ENCODE measurements at regions not wholly inside any gene's neighbourhood (a gene's known extent, or its start where the extent isn't known, plus 50 kb on each side); places are given as distances from the start of the nearest gene placed in this dataset.
"Not testable (repeated sequence)": the region's sequence is repeated elsewhere in the genome, so short reads cannot be mapped to it uniquely, and the experiment has no call there.

DNA sequence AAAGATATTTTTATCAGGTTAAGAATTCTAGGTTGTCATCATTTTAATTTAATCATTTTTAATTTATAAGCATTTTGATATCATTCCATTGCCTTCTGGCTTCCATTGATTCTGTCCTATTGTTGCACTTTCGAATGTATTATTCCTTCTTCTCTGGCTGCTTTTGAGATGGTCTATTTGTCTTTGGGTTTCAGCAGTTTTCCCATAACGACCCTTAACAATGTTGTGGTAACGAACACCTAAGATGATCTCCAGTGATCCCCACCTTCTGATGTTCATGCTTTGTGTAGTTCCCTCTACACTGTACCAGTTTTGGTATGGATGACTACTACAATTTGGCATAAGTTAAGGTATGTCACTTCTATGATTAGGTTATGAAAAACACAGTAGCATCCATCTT is 59.9 kb downstream of the MINAR1 start:
- DNase-seq (ENCODE audit: low read depth in 2 of 2): no peak

DNA sequence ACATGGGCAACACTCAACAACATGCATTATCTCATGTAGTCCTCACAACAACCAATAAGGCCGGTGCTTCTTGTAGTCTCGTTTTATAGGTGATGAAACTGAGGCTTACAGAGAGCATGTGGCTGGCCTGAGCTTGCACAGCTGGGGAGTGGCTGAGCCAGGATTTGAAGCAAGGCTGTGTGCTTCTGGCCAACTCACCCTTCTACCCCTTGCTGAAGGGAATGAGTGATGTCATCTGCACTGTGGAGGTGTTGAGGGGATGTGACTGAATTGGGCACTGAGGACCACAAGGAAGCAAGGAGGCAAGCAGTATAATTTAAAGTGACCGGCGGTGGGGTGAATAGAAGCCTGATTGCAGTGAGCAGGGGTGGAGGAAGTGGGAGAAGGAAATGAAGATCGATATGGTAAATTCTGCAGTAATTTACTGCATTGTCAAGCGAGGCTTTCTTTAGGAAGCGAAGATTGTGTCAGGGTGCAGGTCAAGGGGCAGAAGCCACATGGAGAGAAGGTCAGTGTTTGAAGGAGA is 62.3 kb downstream of the MINAR1 start:
- DNase-seq (ENCODE audit: low read depth in 2 of 2): no peak

DNA sequence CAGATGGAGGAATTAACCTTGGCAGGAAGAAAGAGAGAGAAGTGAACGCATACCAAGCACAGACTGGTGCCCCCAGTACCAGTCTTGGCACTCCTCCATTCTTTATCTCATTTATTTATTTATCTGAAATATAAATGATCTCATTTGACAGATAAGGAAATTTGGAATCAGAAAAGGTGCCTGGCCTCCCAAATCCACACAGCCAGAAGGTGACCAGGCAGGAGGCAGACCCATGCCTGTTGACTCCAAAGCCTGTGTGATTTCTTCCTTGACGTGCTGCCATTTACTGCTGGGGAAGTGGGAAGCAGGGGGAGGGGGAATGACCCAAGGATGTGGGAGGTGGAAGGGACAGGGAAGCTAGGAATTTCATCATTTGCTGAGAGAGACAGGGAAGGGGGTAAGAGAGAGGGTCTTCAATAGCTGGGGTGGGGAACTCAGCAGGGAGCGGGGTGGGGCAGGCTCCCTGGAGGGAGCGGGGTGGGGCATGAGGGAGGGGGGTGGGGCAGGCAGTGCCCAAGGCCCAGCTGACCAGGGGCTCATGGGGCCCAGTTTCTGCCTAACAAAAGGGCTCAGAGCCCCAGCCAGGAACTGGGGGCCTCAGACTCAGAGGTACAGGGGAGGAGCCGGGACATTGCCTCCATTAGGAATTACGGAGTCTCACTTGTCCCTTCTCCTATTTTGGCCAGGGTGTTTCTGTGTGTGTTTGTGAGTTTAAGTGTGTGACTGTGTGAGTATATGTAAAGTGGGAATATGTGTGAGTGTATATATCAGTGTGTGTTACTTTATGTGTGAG is 63.0 kb downstream of the MINAR1 start:
- no peak for DNase-seq (ENCODE audit: low read depth in 2 of 2)

DNA sequence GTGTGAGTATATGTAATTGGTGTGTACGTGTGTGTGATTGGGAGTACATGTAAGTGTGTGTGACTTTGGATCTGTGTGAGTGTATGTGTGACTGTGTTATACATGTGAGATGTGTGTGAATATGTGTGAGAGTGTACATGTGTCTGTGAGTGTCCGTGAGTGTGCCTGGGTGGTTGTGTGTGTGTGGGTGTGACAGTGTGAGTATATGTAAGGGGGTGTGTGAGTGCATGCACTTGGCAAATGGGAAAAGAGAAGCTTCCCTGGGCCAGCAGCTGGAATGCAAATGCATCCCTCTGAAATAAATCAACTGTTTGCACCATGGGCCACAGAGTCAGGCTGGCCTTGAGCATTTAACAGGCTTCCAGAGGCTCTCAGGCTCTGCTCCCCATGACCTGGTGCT is 63.6 kb downstream of the MINAR1 start:
- DNase-seq (ENCODE audit: low read depth in 2 of 2): no peak

DNA sequence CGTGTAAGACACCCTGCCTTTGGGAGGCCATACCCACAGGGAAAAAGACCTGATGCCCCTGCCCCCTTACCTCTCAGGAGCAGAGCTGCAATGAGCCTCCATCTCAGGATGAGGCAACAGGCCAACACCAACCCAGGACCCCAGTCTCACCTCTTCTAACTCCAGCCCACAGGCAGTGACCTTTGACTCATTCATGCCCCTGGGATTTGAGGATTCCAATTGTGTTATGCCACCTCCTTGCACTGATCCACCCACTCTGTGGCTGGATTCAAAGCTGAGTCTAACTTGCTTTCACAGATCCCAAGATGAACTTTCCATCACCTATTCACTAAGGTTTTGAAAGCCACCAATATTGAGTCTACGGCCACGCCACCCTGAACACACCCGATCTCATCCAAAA is 64.7 kb downstream of the MINAR1 start:
- DNase-seq (ENCODE audit: low read depth in 2 of 2): no peak

DNA sequence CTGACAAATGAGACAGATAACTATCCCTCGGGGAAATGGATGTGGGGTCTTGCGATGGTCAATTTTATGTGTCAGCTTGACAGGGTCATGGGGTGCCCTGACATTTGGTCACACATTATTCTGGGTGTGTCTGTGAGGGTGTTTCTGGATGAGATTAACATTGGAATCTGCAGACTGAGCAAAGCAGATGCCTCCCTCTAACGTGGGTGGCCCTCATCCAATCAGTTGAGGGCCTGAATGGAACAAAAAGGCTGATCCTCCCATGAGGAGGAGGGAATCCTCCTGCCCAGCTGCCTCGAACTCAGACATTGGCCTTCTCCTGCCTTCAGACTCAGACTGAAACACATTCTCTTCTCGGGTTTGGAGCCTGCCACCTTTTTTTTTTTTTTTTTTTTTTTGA is 69.0 kb downstream of the MINAR1 start:
- no peak for DNase-seq (ENCODE audit: low read depth in 2 of 2)

DNA sequence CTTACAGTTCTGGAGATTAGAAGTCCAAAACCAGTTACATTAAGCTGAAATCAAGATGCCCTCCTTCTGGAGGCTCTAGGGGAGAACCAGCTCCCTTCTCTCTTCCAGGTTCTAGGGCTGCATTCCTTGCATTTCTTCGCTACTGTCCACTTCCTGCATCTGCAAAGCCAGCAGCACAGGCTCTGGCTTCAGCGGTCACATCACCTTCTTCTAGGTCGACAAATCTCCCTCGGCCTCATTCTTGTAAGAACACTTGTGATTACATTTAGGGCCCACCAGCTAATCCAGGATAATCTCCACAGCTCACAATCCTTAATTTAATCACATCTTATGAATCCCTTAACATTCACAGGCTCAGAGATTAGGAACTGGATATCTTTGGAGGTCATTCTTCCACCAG is 73.8 kb downstream of the MINAR1 start:
- DNase-seq (ENCODE audit: low read depth in 2 of 2): no peak

DNA sequence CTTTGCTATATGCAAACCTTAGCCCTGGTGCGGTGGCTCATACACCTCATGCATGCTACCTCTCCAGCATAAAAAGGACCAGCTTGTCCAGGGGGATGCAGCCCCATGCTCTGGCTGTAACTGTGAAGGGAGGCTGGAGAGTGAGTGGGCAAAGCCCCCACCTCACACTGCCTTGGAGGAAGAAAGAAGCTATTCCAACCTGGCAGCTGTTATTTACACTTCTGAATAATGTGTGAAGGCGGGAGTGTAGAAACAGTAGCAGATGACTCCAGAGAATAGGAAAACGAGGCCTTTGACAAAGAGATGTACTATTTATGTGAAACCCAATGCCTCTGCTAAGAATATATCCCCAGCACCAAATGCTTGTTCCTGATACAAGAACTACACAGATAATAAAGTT is 80.7 kb downstream of the MINAR1 start:
- DNase-seq (ENCODE audit: low read depth in 2 of 2): not testable (repeated sequence)

DNA sequence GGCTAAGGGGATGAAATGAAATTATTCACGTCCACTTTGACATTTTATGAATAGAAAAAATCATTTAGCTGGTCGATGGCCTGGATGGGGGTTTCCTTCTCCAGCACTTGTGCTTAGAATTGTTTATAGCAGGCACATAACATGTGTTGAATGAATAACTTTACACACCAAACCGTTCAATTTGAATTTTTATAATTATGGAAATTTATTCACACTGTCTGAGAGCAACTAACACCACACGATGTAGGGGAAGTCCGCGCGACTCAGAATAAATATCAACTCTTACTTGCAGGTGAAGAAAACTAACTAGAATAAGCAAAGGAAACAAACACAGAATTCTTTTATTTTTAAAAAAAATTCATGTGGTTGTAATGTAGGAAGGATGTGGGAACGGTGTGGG is 81.3 kb downstream of the MINAR1 start:
- no peak for DNase-seq (ENCODE audit: low read depth in 2 of 2)

DNA sequence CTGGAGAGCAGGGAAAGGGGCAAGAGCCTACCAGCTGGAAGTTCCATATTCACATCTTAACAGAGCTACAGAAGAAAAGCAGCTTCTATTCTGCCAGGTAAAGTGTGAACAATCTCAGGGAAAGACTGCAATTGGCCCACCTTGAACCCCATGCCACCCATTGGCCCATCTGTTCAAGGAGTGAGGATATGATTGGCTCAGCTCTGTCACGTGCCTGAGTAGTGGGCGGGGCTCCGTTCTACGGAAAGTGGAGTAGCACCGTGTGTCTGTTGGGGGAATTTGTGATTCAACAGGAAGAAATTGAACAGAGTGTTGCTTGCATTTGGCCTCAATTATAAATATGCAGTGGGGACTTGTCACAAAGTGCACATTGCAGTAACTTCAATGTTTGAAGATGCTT is 81.8 kb downstream of the MINAR1 start:
- no peak for DNase-seq (ENCODE audit: low read depth in 2 of 2)

DNA sequence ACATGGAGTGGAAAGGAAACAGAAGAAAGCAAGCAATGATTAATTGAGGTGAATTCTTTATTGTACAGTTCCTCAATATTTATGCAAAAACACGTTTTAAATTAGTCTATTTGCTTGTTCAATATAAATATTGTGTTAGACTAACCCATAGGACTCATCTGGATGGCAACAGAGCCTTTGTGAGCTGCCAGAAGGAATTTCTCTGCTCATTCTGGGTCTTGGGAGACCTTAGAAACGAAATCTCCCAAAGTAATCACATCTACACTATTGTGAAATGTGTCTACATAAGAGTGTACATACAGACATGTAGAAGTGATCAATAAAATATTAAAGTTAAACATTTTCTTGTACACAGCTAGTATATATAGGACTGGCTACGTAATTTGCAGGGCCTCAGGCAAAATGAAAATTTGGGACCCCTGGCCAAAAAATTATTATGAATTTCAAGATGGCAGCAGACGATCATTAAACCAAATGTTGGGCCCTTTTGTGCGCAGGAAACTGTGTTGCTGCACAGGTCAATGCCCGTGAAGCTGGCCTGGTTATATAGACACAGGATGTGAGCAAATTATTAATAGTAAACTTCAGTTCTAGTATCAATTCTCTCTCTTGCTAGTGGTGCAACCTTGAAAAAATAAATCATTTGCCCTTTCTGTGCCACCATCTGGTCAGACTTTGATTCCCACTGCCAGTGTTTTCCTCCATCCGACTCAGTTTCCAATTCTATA is 83.3 kb downstream of the MINAR1 start:
- DNase-seq (ENCODE audit: low read depth in 2 of 2): no peak

DNA sequence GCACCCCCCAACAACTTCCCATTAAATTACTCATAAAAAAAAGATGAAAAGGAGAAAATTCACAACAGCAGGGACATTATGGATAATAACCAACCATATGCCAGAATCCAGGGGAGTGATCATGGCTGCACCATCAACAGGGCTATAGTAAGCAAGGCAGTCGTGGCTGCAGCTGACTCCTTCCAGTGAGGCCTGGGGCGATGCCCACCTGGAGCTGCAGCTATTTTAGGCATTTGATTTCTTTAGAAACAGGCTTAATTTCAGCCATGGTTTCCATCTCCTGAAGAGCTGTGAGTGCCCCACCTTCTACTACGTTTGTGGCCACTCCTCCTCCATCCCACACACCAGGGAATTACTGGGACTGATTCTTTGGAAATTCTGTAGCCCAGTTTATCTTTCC is 84.0 kb downstream of the MINAR1 start:
- DNase-seq (ENCODE audit: low read depth in 2 of 2): no peak

DNA sequence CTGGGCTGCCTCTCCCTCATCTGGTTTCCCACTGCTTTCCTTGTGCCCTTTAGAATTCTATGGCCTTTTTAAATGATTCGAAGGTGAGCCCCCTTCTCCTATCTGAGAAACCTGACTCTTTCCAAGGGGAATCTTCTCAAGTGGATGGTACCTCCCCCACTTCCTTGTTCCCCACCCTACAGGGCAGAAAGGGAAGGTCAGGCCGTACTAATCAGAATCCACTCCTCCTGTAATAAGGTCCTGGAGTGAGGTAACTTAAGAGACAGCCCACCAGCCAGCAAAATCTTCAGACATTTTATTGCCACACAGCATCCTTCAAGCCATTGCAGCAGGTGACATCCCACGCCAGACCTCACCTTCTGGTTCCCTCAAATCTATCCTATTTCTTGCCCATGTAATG is 84.5 kb downstream of the MINAR1 start:
- DNase-seq (ENCODE audit: low read depth in 2 of 2): no peak

DNA sequence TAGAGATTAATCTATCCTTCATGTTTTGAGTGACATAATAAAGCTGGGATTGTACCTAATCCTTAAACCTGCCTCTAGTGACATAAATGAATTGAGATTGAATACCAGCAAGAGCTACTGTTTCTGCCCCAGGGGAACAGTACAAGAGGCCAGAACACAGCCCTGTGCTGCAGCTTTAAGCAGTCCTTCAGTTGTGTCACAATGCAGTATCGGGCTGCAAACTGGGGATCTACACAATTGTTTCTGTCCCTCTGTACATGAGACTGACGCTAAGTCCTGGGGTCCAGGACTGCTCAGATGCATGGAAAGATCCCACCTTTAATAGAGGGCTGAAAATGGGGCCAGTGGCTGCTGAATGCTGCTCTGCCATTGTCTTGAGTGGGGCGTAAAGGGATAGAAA is 87.5 kb downstream of the MINAR1 start:
- no peak for DNase-seq (ENCODE audit: low read depth in 2 of 2)

DNA sequence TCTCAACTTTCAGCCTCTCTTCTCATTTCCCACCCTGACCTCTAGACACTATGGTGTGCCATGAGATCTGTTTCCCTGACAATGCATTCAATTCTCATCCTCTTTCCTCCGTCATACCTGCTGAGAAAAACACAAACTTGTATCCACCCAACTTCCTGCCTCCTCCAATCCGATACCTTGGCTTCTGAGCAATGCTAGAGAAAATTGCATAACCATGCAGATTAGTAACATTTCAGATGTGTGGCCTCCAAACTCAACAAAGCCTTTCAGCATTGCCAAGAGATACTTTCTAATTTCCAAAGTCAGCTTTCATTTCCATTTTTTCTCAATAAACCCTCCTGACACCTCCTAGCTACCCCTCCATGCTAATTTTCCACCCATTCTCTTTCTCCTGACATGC is 88.5 kb downstream of the MINAR1 start:
- no peak for DNase-seq (ENCODE audit: low read depth in 2 of 2)

DNA sequence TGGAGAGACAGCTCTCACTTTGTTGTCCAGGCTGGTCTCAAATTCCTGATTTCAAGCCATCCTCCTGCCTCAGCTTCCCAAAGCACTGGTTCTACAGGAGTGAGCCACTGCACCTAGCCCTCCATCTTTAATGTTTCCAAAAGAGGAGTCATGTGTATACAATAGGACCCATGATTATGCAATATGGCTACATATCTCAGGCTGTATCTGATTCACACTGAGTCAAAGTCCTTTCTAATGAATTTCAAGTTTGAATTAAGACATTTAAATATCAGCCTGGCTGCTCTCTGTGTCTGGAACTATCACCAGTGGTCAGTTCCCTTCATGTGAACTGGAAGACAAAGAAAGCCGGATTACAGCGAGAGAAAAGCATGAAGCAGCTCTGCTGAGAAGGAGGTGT is 90.5 kb downstream of the MINAR1 start:
- no peak for DNase-seq (ENCODE audit: low read depth in 2 of 2)

DNA sequence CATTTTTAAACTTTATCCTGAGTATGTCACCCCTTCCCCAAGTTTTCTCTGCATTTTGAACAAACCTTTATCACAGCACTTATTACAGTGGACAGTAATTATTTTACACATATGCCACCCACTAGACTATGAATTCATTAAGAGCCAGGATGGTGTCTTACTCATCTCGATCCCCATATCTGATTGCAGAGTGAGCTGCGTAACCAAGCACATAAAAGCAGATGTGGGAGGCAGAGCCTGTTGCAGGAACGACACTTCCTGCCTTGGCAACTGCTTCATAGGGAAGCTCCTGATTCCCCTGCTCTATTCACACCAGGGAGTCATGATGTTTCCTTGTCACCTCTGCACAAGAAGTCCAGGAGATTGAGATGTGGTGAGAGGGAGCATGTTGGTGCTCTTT is 91.1 kb downstream of the MINAR1 start:
- no peak for DNase-seq (ENCODE audit: low read depth in 2 of 2)

DNA sequence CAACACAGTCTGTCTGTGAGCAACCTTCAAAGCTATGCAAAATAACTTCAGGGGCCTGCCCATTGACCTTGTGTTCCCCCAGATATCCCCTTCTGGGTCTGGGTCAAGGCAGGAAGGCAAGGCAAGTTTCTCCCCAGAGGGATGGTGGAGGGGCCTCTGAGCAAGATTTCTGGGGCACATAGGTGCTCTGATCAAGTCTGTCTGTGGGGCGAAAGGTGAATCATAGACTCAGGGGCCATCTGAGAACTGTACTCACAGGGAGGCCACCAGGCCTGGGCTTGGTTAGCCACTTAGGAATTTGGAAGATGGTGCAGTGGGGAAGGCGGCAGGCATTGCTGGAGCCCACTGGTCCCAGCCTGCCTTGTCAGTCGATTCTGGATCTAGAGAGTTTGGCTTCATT is 92.4 kb downstream of the MINAR1 start:
- DNase-seq (ENCODE audit: low read depth in 2 of 2): no peak

DNA sequence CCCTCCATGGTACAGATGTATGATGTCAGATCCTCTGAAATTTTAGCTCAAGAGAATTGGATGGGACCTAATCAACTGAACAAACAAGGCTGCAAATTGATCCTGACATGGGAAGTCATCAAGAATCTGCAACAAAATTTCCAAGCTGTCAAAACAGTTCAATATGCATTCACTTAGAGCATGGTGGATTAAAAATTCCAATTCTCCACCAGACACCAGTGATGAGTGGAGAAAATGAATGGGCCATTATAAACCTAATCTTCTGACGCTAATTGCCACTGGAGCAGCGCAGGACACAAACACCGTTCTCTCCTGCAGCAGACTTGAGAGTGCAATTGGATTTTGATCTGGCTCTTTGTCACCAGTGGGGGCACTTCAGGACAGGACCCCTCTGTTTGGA is 94.2 kb downstream of the MINAR1 start:
- DNase-seq (ENCODE audit: low read depth in 2 of 2): no peak

DNA sequence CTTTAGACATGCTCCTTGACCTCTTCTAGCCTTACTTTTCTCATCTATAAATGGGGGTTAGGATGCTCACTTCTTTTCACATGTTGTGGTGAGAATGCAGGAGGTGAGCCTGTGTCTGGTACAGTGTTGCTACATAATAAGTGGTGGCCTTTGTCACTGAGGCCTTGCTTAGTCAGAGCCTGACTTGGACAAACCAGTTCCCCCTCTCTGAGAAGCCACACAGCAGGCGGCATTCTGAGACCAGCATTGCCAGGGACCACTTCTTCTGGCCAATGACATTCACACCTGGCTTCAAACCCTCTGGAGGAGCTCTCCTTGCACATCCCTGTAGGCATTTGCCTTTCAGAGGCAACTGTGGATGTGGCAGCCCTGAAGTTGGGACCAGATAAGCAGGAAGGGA is 95.7 kb downstream of the MINAR1 start:
- DNase-seq (ENCODE audit: low read depth in 2 of 2): no peak

DNA sequence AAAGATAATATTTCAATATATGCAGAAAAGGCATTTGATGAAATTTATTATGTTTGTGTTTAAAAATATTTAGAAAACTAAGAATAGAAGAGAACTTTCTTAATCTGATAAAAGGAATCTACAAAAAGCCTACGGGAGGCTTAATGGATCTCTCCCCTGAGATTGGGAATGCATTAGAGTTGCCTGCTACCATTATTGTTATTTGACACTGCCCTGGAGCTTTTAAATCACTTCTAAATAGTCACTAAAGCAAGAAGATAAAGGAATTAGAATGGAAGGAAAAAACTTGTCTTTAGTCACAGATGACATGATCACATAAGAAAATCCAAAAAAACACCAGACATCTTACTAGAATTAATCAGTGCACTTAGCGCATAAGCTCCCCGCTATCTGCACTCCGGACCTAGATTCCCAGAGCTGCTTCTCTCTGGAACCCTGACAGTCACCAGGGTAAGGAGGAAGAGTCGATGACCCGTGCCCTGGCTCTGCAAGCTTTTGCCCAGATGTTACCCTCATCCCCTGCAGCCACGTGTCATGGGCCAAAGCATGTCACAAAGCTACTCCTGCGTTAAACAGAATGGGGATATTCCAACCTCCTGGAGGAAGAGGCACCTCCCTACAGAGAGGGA is 97.1 kb downstream of the MINAR1 start:
- no peak for DNase-seq (ENCODE audit: low read depth in 2 of 2)

DNA sequence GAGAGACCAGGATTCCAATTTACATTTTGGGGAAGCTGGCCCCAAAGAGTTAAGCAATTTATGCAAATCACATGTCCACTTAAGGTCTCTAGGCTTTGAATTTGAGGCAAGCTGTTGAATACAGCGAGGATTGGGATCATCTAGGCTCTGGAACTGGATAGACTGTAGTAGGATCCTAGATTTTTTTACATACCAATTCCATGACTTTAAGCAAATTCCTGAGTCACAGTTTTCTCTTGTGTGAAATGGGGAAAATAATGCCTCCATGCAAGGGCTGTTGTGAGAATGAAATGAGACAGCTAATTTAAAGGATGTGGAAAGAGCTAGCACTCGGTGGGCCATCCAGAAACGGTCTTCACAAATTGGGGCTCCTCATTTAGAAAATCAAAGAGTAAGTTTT is 103.4 kb downstream of the MINAR1 start:
- DNase-seq (ENCODE audit: low read depth in 2 of 2): no peak

DNA sequence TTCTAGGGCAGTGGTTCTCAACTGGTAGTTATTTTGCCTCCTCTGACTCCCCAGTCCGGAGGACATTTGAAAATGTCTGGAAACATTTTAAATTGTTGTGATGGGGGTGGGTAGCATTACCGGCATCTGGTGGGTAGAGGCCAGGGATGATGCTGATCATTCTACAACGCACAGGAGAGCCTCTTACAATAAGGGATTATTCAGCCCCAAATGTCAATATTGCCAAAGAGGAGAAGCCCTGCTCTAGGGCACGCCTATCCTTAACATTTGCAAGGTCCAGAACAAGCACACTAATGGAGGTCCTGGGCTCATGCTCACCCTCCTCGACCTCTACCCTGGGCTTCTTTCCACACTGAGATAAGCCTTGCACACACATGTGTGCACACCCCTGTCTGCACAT is 106.4 kb downstream of the MINAR1 start:
- DNase-seq (ENCODE audit: low read depth in 2 of 2): no peak

Data from dermis microvascular lymphatic vessel endothelial cell (primary cell).